ENCODE measurements at regions not wholly inside any gene's neighbourhood (a gene's known extent, or its start where the extent isn't known, plus 50 kb on each side); places are given as distances from the start of the nearest gene placed in this dataset.

DNA sequence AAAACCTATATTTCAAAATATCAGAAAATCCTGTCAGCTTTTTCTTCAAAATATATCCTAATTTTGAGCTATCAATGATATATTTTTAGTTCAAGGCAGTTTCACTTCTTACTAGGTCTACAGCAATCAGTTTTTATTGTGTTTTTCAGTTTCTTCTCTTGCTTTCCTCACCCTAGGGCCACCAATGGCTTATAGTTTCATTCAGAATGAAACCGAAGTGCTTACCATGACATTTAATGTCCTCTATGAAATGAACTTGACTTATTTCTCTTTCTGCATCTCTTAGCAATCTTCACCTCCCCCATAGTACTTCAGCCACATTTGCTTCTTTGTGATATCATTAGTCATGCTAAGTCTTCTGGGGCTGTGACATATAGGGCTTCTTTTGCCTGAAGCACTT lies 100.3 kb downstream of the ARL5B start:
- DNase-seq (ENCODE audit: low read depth): no peak
- in situ Hi-C loops (cut with HindIII; ENCODE audit: low sequenced_read_pairs): no loop called here
- no peak for TF ChIP-seq CTCF (IDR thresholded peaks at IDR 0.05; ENCODE audit: low read depth, low read length, missing control alignments)

GRCh38 chr10:18760836-18761235 lies 101.6 kb downstream of the ARL5B start:
- no peak for TF ChIP-seq CTCF (IDR thresholded peaks at IDR 0.05; ENCODE audit: low read depth, low read length, missing control alignments)
- in situ Hi-C loops (cut with HindIII; ENCODE audit: low sequenced_read_pairs): no loop called here
- H3K4me3 ChIP-seq (ENCODE audit: low read depth, low read length): no peak overlapping the region
- DNase-seq (ENCODE audit: low read depth): no peak

More for the DNA sequence above, 100.3 kb downstream of the ARL5B start:
- no peak overlapping the region for H3K4me3 ChIP-seq (ENCODE audit: low read depth, low read length)

DNA sequence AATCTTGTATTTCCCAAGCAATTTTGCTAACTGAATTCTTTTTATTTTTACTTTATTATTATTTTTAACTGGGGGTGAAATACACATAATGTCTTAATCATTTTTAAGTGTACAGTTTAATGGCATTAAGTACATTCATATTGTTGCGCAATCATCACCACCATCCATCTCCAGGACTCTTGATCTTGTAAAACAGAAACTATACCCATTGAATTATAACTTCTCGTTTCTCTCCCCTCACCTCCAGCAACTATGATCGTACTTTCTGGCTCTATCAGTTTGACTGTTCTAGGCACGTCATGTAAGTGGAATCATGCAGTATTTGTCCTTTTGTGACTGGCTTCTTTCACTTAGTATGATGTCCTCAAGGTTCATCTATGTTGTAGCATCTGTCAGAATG lies 108.8 kb downstream of the ARL5B start:
- H3K4me3 ChIP-seq (ENCODE audit: low read depth, low read length): no peak overlapping the region
- DNase-seq (ENCODE audit: low read depth): no peak
- TF ChIP-seq CTCF (IDR thresholded peaks at IDR 0.05; ENCODE audit: low read depth, low read length, missing control alignments): no peak
- in situ Hi-C loops (cut with HindIII; ENCODE audit: low sequenced_read_pairs): no loop called here

GRCh38 chr10:18773180-18773579 lies 113.9 kb downstream of the ARL5B start:
- no peak overlapping the region for H3K4me3 ChIP-seq (ENCODE audit: low read depth, low read length)
- in situ Hi-C loops (cut with HindIII; ENCODE audit: low sequenced_read_pairs): no loop called here
- TF ChIP-seq CTCF (IDR thresholded peaks at IDR 0.05; ENCODE audit: low read depth, low read length, missing control alignments): no peak
- no peak for DNase-seq (ENCODE audit: low read depth)

GRCh38 chr10:18777258-18777657 lies 118.0 kb downstream of the ARL5B start:
- in situ Hi-C loops (cut with HindIII; ENCODE audit: low sequenced_read_pairs): no loop called here

GRCh38 chr10:18786478-18786877 lies 127.2 kb downstream of the ARL5B start:
- TF ChIP-seq CTCF (IDR thresholded peaks at IDR 0.05; ENCODE audit: low read depth, low read length, missing control alignments): no peak
- no peak for DNase-seq (ENCODE audit: low read depth)
- no peak overlapping the region for H3K4me3 ChIP-seq (ENCODE audit: low read depth, low read length)
- in situ Hi-C loops (cut with HindIII; ENCODE audit: low sequenced_read_pairs): no loop called here

More at GRCh38 chr10:18777258-18777657, 118.0 kb downstream of the ARL5B start:
- no peak overlapping the region for H3K4me3 ChIP-seq (ENCODE audit: low read depth, low read length)
- no peak for TF ChIP-seq CTCF (IDR thresholded peaks at IDR 0.05; ENCODE audit: low read depth, low read length, missing control alignments)
- DNase-seq (ENCODE audit: low read depth): no peak

- in situ Hi-C loops (cut with HindIII; ENCODE audit: low sequenced_read_pairs): no loop called here
- DNase-seq (ENCODE audit: low read depth): peak; percentile 1
- no peak overlapping the region for H3K4me3 ChIP-seq (ENCODE audit: low read depth, low read length)
- peak; percentile 49 for TF ChIP-seq CTCF (IDR thresholded peaks at IDR 0.05; ENCODE audit: low read depth, low read length, missing control alignments)
Observed at GRCh38 chr10:18793951-18794350, 134.7 kb downstream of the ARL5B start.
